HCT116 (cell line): ENCODE measurements at regions not wholly inside any gene's neighbourhood (a gene's known extent, or its start where the extent isn't known, plus 50 kb on each side); places are given as distances from the start of the nearest gene placed in this dataset.

Experiments used
- EGR1 ChIP-seq: IDR thresholded peaks from 2 replicates; pipeline ENCODE4 v1.6.1; 2012; ENCODE audit warnings: low read depth
- EZH2 ChIP-seq: fragments of 200-600 bp; sonication (generic); IDR thresholded peaks from 2 replicates; pipeline ENCODE4 v1.6.1; 2017; ENCODE audit warnings: antibody characterized with exemption, mixed run types
- EZH2phosphoT487 ChIP-seq: fragments of 200-600 bp; IDR thresholded peaks from 2 replicates; pipeline ENCODE4 v1.6.1; 2018; ENCODE audit warnings: antibody characterized with exemption, borderline replicate concordance
- FOSL1 ChIP-seq: IDR thresholded peaks from 2 replicates; pipeline ENCODE4 v1.6.1; 2012; ENCODE audit warnings: low read depth
- POLR2A ChIP-seq: IDR thresholded peaks from 2 replicates; pipeline ENCODE4 v1.7.0; 2011; ENCODE audit warnings: borderline replicate concordance; ENCODE audit not compliant: insufficient read depth, insufficient read length; ENCODE audit errors: extremely low read depth
- POLR2AphosphoS5 ChIP-seq: IDR thresholded peaks from 2 replicates; pipeline ENCODE4 v1.6.1; 2011; ENCODE audit warnings: mild to moderate bottlenecking, low read depth, low read length, moderate library complexity
- SIN3A ChIP-seq: IDR thresholded peaks from 2 replicates; pipeline ENCODE4 v1.6.1; 2012; ENCODE audit warnings: low read depth
- SP1 ChIP-seq: IDR thresholded peaks from 2 replicates; pipeline ENCODE4 v1.6.1; 2012; ENCODE audit warnings: low read depth
- ZFX ChIP-seq: fragments of 450-650 bp; IDR thresholded peaks from 2 replicates; pipeline ENCODE4 v1.6.1; 2017
- TF ChIP-seq, protein P1 (sequence below), 3 experiments: fragments of 200-600 bp in 1 of 3; sonication (generic) in 1 of 3; IDR thresholded peaks in 2 of 3; conservative IDR thresholded peaks in 1 of 3; 2 replicates each; pipeline ENCODE4 v1.5.1; 2012 to 2017; ENCODE audit warnings: low read depth in 2 of 3, low read length in 2 of 3, antibody characterized with exemption in 1 of 3, borderline replicate concordance in 1 of 3, control low read depth in 1 of 3, mild to moderate bottlenecking in 1 of 3, mixed read lengths in 1 of 3, mixed run types in 1 of 3, moderate library complexity in 1 of 3; ENCODE audit not compliant: insufficient read depth in 1 of 3
- TF ChIP-seq, protein P2 (sequence below): IDR thresholded peaks from 2 replicates; pipeline ENCODE4 v1.6.1; 2012; ENCODE audit warnings: low read depth
- TF ChIP-seq, protein P3 (sequence below): IDR thresholded peaks from 2 replicates; pipeline ENCODE4 v1.6.1; 2012
- TF ChIP-seq, protein P4 (sequence below): IDR thresholded peaks from 2 replicates; pipeline ENCODE4 v1.6.1; 2011; ENCODE audit warnings: mild to moderate bottlenecking, low read length, moderate library complexity; ENCODE audit not compliant: insufficient replicate concordance; ENCODE audit errors: extremely low read depth

DNA sequence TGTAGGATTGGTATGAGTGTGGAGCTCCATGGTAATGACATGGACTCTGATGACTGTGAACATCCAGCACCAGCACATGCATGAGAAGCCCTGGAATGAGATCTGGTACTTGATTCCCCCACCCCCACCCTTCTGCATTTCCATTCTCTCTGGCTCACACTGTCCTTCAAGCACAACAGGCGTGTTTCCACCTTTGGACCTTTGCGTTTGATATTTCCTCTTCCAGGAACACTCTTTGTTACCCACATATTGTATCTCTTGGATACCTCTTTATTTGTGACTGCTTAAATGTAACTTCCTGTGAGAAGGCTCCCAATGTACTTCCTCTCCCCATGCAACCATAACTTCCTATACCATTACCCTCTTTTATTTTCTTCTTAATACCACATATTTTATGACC, 263.8 kb downstream of the HNMT start:
- TF ChIP-seq, protein P1, sequence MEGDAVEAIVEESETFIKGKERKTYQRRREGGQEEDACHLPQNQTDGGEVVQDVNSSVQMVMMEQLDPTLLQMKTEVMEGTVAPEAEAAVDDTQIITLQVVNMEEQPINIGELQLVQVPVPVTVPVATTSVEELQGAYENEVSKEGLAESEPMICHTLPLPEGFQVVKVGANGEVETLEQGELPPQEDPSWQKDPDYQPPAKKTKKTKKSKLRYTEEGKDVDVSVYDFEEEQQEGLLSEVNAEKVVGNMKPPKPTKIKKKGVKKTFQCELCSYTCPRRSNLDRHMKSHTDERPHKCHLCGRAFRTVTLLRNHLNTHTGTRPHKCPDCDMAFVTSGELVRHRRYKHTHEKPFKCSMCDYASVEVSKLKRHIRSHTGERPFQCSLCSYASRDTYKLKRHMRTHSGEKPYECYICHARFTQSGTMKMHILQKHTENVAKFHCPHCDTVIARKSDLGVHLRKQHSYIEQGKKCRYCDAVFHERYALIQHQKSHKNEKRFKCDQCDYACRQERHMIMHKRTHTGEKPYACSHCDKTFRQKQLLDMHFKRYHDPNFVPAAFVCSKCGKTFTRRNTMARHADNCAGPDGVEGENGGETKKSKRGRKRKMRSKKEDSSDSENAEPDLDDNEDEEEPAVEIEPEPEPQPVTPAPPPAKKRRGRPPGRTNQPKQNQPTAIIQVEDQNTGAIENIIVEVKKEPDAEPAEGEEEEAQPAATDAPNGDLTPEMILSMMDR (IDR thresholded peaks at IDR 0.05 in 2 of 3, conservative IDR thresholded peaks at IDR 0.05 in 1 of 3; ENCODE audit: borderline replicate concordance in 1 of 3, insufficient read depth in 1 of 3, low read depth in 2 of 3, low read length in 2 of 3), result no peak
- TF ChIP-seq POLR2AphosphoS5 (no peak), POLR2A (no peak), EZH2 (no peak), SP1 (no peak), FOSL1 (no peak), EZH2phosphoT487 (no peak), ZFX (no peak), EGR1 (no peak), SIN3A (no peak)
- TF ChIP-seq, protein P2, sequence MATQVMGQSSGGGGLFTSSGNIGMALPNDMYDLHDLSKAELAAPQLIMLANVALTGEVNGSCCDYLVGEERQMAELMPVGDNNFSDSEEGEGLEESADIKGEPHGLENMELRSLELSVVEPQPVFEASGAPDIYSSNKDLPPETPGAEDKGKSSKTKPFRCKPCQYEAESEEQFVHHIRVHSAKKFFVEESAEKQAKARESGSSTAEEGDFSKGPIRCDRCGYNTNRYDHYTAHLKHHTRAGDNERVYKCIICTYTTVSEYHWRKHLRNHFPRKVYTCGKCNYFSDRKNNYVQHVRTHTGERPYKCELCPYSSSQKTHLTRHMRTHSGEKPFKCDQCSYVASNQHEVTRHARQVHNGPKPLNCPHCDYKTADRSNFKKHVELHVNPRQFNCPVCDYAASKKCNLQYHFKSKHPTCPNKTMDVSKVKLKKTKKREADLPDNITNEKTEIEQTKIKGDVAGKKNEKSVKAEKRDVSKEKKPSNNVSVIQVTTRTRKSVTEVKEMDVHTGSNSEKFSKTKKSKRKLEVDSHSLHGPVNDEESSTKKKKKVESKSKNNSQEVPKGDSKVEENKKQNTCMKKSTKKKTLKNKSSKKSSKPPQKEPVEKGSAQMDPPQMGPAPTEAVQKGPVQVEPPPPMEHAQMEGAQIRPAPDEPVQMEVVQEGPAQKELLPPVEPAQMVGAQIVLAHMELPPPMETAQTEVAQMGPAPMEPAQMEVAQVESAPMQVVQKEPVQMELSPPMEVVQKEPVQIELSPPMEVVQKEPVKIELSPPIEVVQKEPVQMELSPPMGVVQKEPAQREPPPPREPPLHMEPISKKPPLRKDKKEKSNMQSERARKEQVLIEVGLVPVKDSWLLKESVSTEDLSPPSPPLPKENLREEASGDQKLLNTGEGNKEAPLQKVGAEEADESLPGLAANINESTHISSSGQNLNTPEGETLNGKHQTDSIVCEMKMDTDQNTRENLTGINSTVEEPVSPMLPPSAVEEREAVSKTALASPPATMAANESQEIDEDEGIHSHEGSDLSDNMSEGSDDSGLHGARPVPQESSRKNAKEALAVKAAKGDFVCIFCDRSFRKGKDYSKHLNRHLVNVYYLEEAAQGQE, result no peak
- TF ChIP-seq, protein P3, sequence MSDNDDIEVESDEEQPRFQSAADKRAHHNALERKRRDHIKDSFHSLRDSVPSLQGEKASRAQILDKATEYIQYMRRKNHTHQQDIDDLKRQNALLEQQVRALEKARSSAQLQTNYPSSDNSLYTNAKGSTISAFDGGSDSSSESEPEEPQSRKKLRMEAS, result no peak
- TF ChIP-seq, protein P4, sequence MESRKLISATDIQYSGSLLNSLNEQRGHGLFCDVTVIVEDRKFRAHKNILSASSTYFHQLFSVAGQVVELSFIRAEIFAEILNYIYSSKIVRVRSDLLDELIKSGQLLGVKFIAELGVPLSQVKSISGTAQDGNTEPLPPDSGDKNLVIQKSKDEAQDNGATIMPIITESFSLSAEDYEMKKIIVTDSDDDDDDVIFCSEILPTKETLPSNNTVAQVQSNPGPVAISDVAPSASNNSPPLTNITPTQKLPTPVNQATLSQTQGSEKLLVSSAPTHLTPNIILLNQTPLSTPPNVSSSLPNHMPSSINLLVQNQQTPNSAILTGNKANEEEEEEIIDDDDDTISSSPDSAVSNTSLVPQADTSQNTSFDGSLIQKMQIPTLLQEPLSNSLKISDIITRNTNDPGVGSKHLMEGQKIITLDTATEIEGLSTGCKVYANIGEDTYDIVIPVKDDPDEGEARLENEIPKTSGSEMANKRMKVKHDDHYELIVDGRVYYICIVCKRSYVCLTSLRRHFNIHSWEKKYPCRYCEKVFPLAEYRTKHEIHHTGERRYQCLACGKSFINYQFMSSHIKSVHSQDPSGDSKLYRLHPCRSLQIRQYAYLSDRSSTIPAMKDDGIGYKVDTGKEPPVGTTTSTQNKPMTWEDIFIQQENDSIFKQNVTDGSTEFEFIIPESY, result no peak
